ENCODE measurements at regions not wholly inside any gene's neighbourhood (a gene's known extent, or its start where the extent isn't known, plus 50 kb on each side); places are given as distances from the start of the nearest gene placed in this dataset.

- no peak for ATAC-seq
- TF ChIP-seq CSRNP3 (CRISPR knock-in tag; IDR thresholded peaks at IDR 0.05) (no peak), ESRRG (CRISPR knock-in tag; IDR thresholded peaks at IDR 0.05) (no peak), ZFP3 (CRISPR knock-in tag; IDR thresholded peaks at IDR 0.05) (no peak), PATZ1 (CRISPR knock-in tag; IDR thresholded peaks at IDR 0.05; ENCODE audit: borderline replicate concordance) (no peak)
Observed at GRCh38 chr7:12895296-12895695, 207.9 kb downstream of the ARL4A start.

- TF ChIP-seq ZFP3 (CRISPR knock-in tag; IDR thresholded peaks at IDR 0.05) (no peak), BACH2 (CRISPR knock-in tag; IDR thresholded peaks at IDR 0.05; ENCODE audit: borderline replicate concordance) (no peak), ZC3H10 (CRISPR knock-in tag; IDR thresholded peaks at IDR 0.05) (no peak), ARNTL (CRISPR knock-in tag; IDR thresholded peaks at IDR 0.05; ENCODE audit: borderline replicate concordance, low read depth) (no peak), OSR1 (CRISPR knock-in tag; IDR thresholded peaks at IDR 0.05) (no peak), RARB (CRISPR knock-in tag; IDR thresholded peaks at IDR 0.05) (no peak)
- no peak for ATAC-seq
Observed at GRCh38 chr7:12896316-12896715, 208.9 kb downstream of the ARL4A start.

- TF ChIP-seq BACH2 (CRISPR knock-in tag; IDR thresholded peaks at IDR 0.05; ENCODE audit: borderline replicate concordance) (no peak), CSDC2 (CRISPR knock-in tag; IDR thresholded peaks at IDR 0.05) (no peak)
- no peak for ATAC-seq
Observed at GRCh38 chr7:12898004-12898403, 210.6 kb downstream of the ARL4A start.

- no peak for ATAC-seq
Observed at GRCh38 chr7:12898620-12899019, 211.2 kb downstream of the ARL4A start.

More at GRCh38 chr7:12898620-12899019, 211.2 kb downstream of the ARL4A start:
- no peak for TF ChIP-seq ZNF565 (CRISPR knock-in tag; conservative IDR thresholded peaks at IDR 0.05; ENCODE audit: low read depth)
- TF ChIP-seq SNAI2 (CRISPR knock-in tag; IDR thresholded peaks at IDR 0.05), result no peak
- TF ChIP-seq CSDC2 (CRISPR knock-in tag; IDR thresholded peaks at IDR 0.05), result no peak
- TF ChIP-seq ZC3H10 (CRISPR knock-in tag; IDR thresholded peaks at IDR 0.05), result no peak
- no peak for TF ChIP-seq TOX (CRISPR knock-in tag; IDR thresholded peaks at IDR 0.05; ENCODE audit: borderline replicate concordance)
- TF ChIP-seq PPARA (CRISPR knock-in tag; IDR thresholded peaks at IDR 0.05; ENCODE audit: borderline replicate concordance), result no peak
- TF ChIP-seq CSRNP3 (CRISPR knock-in tag; IDR thresholded peaks at IDR 0.05), result no peak
- TF ChIP-seq TCF4 (CRISPR knock-in tag; IDR thresholded peaks at IDR 0.05; ENCODE audit: borderline replicate concordance), result no peak
- no peak for TF ChIP-seq ZFP3 (CRISPR knock-in tag; IDR thresholded peaks at IDR 0.05)
- TF ChIP-seq TSHZ2 (CRISPR knock-in tag; IDR thresholded peaks at IDR 0.05), result no peak
- TF ChIP-seq OSR1 (CRISPR knock-in tag; IDR thresholded peaks at IDR 0.05), result no peak
- no peak for TF ChIP-seq ZNF8 (CRISPR knock-in tag; IDR thresholded peaks at IDR 0.05)

Measured in SK-N-SH treated with all-trans-retinoic acid at 6 μM for 48 hours (cell line).